ENCODE measurements at regions not wholly inside any gene's neighbourhood (a gene's known extent, or its start where the extent isn't known, plus 50 kb on each side); places are given as distances from the start of the nearest gene placed in this dataset.
A peak's percentile ranks its signal among the peaks of the same experiment; 100 is the strongest.

DNA sequence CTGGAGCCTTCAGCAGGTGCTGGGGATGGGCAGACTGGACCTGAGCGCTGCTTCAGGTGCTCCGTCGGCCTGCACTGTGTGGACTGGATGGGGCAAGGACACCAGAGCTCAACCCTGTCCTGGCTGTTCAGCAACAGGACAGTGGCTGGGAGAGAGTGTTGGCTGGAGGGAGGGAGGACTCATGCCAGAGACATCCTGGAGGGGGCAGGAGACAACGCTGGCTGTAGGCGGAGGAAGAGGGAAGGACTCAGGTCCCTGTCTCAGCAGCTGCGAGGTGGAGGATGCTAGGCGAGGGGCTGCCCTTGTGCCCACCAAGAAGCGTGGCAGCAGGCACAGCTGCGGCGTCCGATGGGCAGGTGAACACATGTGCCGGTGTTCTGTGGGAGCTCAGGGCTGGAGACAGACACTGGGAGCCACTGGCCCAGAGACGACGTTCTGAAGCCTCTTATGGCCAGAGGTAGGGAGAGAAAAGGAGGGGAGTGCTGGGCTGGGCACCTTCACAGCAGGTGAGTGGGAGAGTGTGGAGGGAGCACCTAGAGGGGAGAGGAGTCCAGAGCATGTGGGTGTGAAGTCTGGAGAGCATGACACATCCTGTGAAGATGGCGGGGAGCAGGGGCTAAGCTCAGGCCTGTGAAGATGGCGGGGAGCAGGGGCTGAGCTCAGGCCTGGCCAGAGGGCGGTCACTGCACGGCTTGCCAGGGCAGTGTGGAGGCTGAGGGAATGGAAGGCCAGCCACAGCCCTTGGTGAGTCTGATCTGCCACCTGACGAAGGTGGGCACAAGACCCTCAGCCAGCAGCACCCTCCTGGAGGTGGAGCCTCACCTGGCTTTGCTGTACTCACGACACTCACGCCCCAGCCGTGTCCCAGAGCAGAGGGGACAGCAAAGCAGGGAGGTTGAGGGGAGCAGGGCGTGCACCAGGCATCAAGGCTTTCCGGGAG is 79.1 kb upstream of the FCN1 start:
- Mint-ChIP-seq H3K36me3 (no peaks in the 10 kb centered on the region), H3K27me3 (peaks cover 7 to 11% of the 10 kb centered on the region in 2 donors), H3K9me3 (peaks cover 7 to 20% (median 14%) of the 10 kb centered on the region in 5 donors), H3K4me1 (no peaks in the 10 kb centered on the region), H3K4me3 (no peak overlapping the region), H3K27ac (no peak overlapping the region)
- Histone ChIP-seq H3K4me3 (ENCODE audit: low read length) (no peak overlapping the region), H3K27me3 (ENCODE audit: insufficient read depth, low read length, poor library complexity, severe bottlenecking) (no peaks in the 10 kb centered on the region), H3K9me3 (ENCODE audit: low read length) (no peaks in the 10 kb centered on the region), H3K36me3 (ENCODE audit: insufficient read depth, low read length) (no peaks in the 10 kb centered on the region), H3K27ac (ENCODE audit: low read depth, low read length) (no peak overlapping the region), H3K4me1 (ENCODE audit: insufficient read depth, low read length) (no peaks in the 10 kb centered on the region)
- CTCF ChIA-PET: no interaction called here
- DNase-seq: no peak
- POLR2A ChIA-PET: no interaction called here

DNA sequence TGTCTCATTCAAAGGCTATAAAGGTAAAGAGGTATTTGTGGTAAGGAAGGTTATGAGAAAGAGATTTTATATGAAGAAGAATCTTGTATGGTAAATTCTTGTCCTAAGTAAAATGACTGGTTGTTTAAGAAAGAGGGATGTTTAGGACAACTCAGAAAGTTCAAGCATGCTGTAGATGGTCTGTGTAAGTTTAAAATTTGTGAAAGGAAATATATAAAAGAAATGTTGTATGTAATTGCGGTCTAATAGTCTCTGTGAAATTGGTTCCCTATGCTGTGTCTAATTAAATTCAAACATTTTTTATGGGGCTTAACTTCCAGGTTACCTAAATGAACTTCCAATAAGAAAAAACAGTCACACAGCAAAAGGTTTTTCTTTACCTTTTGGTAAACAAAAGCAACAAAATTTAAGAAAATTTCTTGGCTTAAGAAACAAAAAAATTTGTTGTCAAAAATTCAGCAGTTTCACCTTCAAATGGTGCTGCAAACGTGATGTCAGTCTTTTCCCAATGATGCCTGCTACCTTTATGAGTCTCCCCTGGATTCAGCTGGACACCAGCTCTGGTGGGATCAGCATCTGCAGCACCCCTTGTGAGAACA is 83.0 kb upstream of the FCN1 start:
- Mint-ChIP-seq H3K9me3 (peaks cover 7 to 22% (median 16%) of the 10 kb centered on the region in 5 donors), H3K36me3 (no peaks in the 10 kb centered on the region), H3K27me3 (peaks cover 7 to 20% of the 10 kb centered on the region in 2 donors), H3K4me3 (no peak overlapping the region), H3K4me1 (no peaks in the 10 kb centered on the region), H3K27ac (no peak overlapping the region)
- Histone ChIP-seq H3K4me1 (ENCODE audit: insufficient read depth, low read length) (no peaks in the 10 kb centered on the region), H3K27ac (ENCODE audit: low read depth, low read length) (no peak overlapping the region), H3K27me3 (ENCODE audit: insufficient read depth, low read length, poor library complexity, severe bottlenecking) (no peaks in the 10 kb centered on the region), H3K36me3 (ENCODE audit: insufficient read depth, low read length) (no peaks in the 10 kb centered on the region), H3K9me3 (ENCODE audit: low read length) (no peaks in the 10 kb centered on the region), H3K4me3 (ENCODE audit: low read length) (no peak overlapping the region)
- no peak for DNase-seq
- CTCF ChIA-PET: no interaction called here
- POLR2A ChIA-PET: no interaction called here

DNA sequence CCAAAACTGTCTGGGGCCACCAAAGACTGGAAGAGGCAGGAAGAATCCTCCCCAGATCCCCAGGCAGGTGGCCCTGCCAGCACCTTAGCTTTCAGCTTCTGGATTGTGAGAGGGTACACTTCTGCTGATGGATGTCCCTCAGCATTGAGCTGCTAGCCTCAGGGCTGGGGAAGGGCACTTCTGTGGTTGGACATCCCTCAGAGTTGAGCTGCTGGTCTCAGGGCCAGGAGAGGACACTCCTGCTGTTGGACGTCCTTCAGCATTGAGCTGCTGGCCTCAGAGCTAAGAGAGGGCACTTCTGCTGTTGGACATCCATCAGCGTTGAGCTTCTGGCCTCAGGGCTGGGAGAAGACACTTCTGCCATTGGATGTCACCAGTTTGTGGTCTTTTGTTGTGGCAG is 83.8 kb upstream of the FCN1 start:
- peaks cover 7 to 19% (median 16%) of the 10 kb centered on the region in 5 donors for H3K9me3 Mint-ChIP-seq
- Histone ChIP-seq H3K9me3 (ENCODE audit: low read length) (no peaks in the 10 kb centered on the region), H3K27me3 (ENCODE audit: insufficient read depth, low read length, poor library complexity, severe bottlenecking) (no peaks in the 10 kb centered on the region), H3K4me1 (ENCODE audit: insufficient read depth, low read length) (no peaks in the 10 kb centered on the region), H3K27ac (ENCODE audit: low read depth, low read length) (no peak overlapping the region), H3K36me3 (ENCODE audit: insufficient read depth, low read length) (no peaks in the 10 kb centered on the region), H3K4me3 (ENCODE audit: low read length) (no peak overlapping the region)
- H3K36me3 Mint-ChIP-seq: no peaks in the 10 kb centered on the region
- ChIA-PET CTCF (interaction anchor here (0.8 kb wide), 1 partner anchor 8 kb away, joined by 3 read pairs; no protein-coding TSS in a partner anchor), POLR2A (no interaction called here)
- no peaks in the 10 kb centered on the region for H3K4me1 Mint-ChIP-seq
- H3K27ac Mint-ChIP-seq: no peak overlapping the region
- no peak overlapping the region for H3K4me3 Mint-ChIP-seq
- DNase-seq: no peak
- H3K27me3 Mint-ChIP-seq: peaks cover 3 to 18% of the 10 kb centered on the region in 2 donors

DNA sequence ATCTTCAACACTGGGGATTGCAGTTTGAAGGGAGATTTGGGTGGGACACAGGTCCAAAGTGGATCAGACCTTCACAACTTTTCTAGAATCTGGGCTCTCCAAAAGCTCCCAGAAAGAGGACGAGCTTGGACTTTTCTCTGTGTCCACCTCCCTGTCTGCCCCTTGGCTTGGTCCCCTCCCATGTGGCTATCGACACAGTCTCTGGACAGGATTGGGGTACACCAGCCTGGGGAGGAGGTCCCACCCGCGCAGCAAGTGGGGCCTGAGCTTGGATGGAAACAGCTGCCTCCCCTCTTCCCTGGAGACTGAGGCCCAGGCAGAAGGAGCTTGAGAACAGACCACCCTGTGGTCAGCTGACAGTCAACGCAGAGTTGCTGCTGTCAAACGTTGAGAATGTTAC is 84.6 kb upstream of the FCN1 start:
- peaks cover 2 to 18% of the 10 kb centered on the region in 2 donors for H3K27me3 Mint-ChIP-seq
- Histone ChIP-seq H3K27ac (ENCODE audit: low read depth, low read length) (no peak overlapping the region), H3K4me1 (ENCODE audit: insufficient read depth, low read length) (no peaks in the 10 kb centered on the region), H3K27me3 (ENCODE audit: insufficient read depth, low read length, poor library complexity, severe bottlenecking) (no peaks in the 10 kb centered on the region), H3K9me3 (ENCODE audit: low read length) (no peaks in the 10 kb centered on the region), H3K36me3 (ENCODE audit: insufficient read depth, low read length) (no peaks in the 10 kb centered on the region), H3K4me3 (ENCODE audit: low read length) (no peak overlapping the region)
- H3K36me3 Mint-ChIP-seq: no peaks in the 10 kb centered on the region
- no peaks in the 10 kb centered on the region for H3K4me1 Mint-ChIP-seq
- no peak for DNase-seq
- no peak overlapping the region for H3K4me3 Mint-ChIP-seq
- no peak overlapping the region for H3K27ac Mint-ChIP-seq
- CTCF ChIA-PET: no interaction called here
- H3K9me3 Mint-ChIP-seq: peaks cover 7 to 19% (median 16%) of the 10 kb centered on the region in 5 donors
- POLR2A ChIA-PET: no interaction called here

DNA sequence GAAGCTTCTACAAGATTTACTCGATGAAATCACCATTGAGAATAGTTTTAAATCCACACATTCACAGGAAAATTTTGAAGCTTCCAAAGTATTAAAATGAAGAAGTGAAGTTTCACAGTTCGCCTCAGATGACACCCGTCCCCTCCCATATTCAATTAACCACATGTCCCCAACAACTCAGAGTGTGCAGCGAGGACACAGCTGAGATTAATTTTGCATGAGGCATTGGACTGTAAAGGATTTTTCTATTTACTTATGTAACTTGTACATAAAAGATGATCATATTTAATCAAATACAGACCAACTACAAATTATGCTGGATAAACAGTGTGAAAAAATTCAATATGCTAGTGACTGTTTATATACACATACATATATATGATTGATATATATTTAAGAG is 84.7 kb upstream of the OLFM1 start:
- Mint-ChIP-seq H3K27ac (no peak overlapping the region), H3K4me3 (no peak overlapping the region), H3K36me3 (no peaks in the 10 kb centered on the region), H3K4me1 (no peaks in the 10 kb centered on the region), H3K27me3 (peaks cover 2 to 15% of the 10 kb centered on the region in 2 donors), H3K9me3 (peaks cover 7 to 19% (median 13%) of the 10 kb centered on the region in 5 donors)
- Histone ChIP-seq H3K27me3 (ENCODE audit: insufficient read depth, low read length, poor library complexity, severe bottlenecking) (no peaks in the 10 kb centered on the region), H3K36me3 (ENCODE audit: insufficient read depth, low read length) (no peaks in the 10 kb centered on the region), H3K4me3 (ENCODE audit: low read length) (no peak overlapping the region), H3K4me1 (ENCODE audit: insufficient read depth, low read length) (no peaks in the 10 kb centered on the region), H3K27ac (ENCODE audit: low read depth, low read length) (no peak overlapping the region), H3K9me3 (ENCODE audit: low read length) (no peaks in the 10 kb centered on the region)
- ChIA-PET CTCF (no interaction called here), POLR2A (no interaction called here)
- DNase-seq: no peak

DNA sequence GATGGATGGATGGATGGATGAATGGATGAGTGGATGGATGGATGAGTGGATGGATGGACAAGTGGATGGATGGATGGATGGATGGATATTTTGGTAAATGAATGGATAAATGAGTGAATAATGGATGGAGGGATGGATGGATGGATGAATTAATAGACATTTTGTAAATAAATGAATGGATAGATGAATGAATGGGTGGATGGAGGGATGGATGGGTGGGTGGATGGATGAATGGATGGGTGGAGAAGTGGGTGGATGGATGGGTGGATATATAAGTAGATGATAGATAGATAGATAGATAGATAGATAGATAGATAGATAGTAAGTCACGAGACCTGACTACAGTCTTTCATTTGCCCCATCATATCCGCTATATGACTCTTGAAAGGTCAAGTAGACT is 82.7 kb upstream of the OLFM1 start:
- Histone ChIP-seq H3K4me3 (ENCODE audit: low read length) (no peak overlapping the region), H3K27ac (ENCODE audit: low read depth, low read length) (no peak overlapping the region), H3K27me3 (ENCODE audit: insufficient read depth, low read length, poor library complexity, severe bottlenecking) (no peaks in the 10 kb centered on the region), H3K9me3 (ENCODE audit: low read length) (no peaks in the 10 kb centered on the region), H3K36me3 (ENCODE audit: insufficient read depth, low read length) (no peaks in the 10 kb centered on the region), H3K4me1 (ENCODE audit: insufficient read depth, low read length) (no peaks in the 10 kb centered on the region)
- Mint-ChIP-seq H3K27ac (no peak overlapping the region), H3K27me3 (peaks cover 2 to 9% of the 10 kb centered on the region in 2 donors), H3K4me1 (no peaks in the 10 kb centered on the region), H3K4me3 (no peak overlapping the region), H3K9me3 (peaks cover 6 to 15% (median 7%) of the 10 kb centered on the region in 5 donors), H3K36me3 (no peaks in the 10 kb centered on the region)
- DNase-seq: peak in 1 of 5 donors; percentile 1
- POLR2A ChIA-PET: no interaction called here
- CTCF ChIA-PET: no interaction called here

DNA sequence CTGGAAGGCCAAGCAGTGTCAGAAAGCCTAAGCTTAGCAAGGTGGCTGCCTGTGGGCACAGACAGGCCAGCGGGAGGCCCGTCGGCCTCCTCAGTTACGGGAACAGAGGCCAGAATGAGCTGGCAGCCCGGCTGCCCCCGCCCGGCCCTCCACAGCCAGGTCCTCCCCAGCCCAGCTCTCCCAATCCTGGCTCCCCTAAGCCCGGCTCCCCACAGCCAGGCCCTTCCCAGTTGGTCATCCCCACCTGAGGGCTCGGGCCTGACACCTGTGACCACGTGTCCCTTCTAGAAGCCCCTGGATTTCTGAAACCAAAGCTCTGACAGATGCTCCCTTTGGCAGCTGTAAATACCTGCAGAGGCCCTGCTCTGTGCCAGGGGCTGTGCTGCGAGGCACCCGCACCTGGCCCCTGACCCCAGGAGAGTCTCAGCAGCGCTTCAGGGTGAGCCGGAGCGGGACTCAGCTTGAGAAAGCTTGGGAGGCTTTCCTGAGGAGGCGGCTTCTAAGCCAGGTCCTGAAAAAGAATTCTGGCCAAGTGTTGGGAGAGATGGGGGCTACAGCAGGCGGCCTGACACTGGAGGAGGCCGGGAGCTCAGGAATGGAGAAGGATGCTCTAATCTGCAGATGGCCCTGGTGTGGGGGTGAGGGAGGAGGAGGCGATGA is 80.4 kb upstream of the OLFM1 start:
- no peak overlapping the region for H3K4me3 ChIP-seq (ENCODE audit: low read length)
- H3K27me3 ChIP-seq (ENCODE audit: insufficient read depth, low read length, poor library complexity, severe bottlenecking): no peaks in the 10 kb centered on the region
- H3K4me1 ChIP-seq (ENCODE audit: insufficient read depth, low read length): no peaks in the 10 kb centered on the region
- no peak overlapping the region for H3K27ac ChIP-seq (ENCODE audit: low read depth, low read length)
- DNase-seq: no peak
- CTCF ChIA-PET: no interaction called here
- Mint-ChIP-seq H3K4me3 (no peak overlapping the region), H3K9me3 (peaks cover 0 to 4% (median under 1%) of the 10 kb centered on the region in 5 donors), H3K27me3 (peaks cover 3 to 9% of the 10 kb centered on the region in 2 donors), H3K27ac (no peak overlapping the region), H3K4me1 (no peaks in the 10 kb centered on the region), H3K36me3 (no peaks in the 10 kb centered on the region)
- H3K36me3 ChIP-seq (ENCODE audit: insufficient read depth, low read length): no peaks in the 10 kb centered on the region
- no peaks in the 10 kb centered on the region for H3K9me3 ChIP-seq (ENCODE audit: low read length)
- POLR2A ChIA-PET: no interaction called here

DNA sequence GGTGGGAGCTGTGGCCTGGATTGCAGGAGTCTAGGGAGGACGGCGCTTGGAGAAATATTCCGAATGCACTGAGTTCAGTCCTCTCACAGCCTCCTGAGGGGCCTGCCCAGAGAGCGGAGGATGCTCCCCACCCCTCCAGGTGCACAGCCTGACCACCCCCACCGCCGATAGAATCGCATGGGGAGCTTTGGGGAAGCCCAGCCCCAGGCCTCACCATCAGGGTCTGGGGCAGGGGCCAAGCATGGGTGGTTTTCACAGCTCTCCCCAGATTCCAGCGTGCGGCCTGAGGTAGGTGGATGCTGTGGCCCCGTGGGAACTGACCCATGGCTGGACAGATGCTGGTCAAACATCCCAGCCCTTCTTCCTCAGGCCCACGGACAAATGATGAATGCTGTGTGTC is 79.9 kb upstream of the OLFM1 start:
- Histone ChIP-seq H3K36me3 (ENCODE audit: insufficient read depth, low read length) (no peaks in the 10 kb centered on the region), H3K27me3 (ENCODE audit: insufficient read depth, low read length, poor library complexity, severe bottlenecking) (no peaks in the 10 kb centered on the region), H3K27ac (ENCODE audit: low read depth, low read length) (no peak overlapping the region), H3K9me3 (ENCODE audit: low read length) (no peaks in the 10 kb centered on the region), H3K4me1 (ENCODE audit: insufficient read depth, low read length) (no peaks in the 10 kb centered on the region), H3K4me3 (ENCODE audit: low read length) (no peak overlapping the region)
- Mint-ChIP-seq H3K27ac (no peak overlapping the region), H3K9me3 (peaks cover 0 to 2% (median 0%) of the 10 kb centered on the region in 5 donors), H3K27me3 (peaks cover 3 to 9% of the 10 kb centered on the region in 2 donors), H3K4me1 (no peaks in the 10 kb centered on the region), H3K36me3 (no peaks in the 10 kb centered on the region), H3K4me3 (no peak overlapping the region)
- POLR2A ChIA-PET: no interaction called here
- DNase-seq: no peak
- CTCF ChIA-PET: no interaction called here
